HG02884 (cell line): ENCODE measurements at regions not wholly inside any gene's neighbourhood (a gene's known extent, or its start where the extent isn't known, plus 50 kb on each side); places are given as distances from the start of the nearest gene placed in this dataset.

Experiments used
- ATAC-seq: cut with Tn5 transposase; IDR thresholded peaks from one replicate; pipeline ENCODE4 v1.9.1; 2021; ENCODE audit warnings: mild to moderate bottlenecking, moderate library complexity; ENCODE audit not compliant: unreplicated experiment

- no peak for ATAC-seq
These were observed 630.6 kb upstream of the SEMA6A start for GRCh38 chr5:117204926-117205869.

- no peak for ATAC-seq
These were observed 629.8 kb upstream of the SEMA6A start for GRCh38 chr5:117204404-117204803.

- no peak for ATAC-seq
These were observed 629.0 kb upstream of the SEMA6A start for GRCh38 chr5:117203584-117203983.

- no peak for ATAC-seq
These were observed 626.4 kb upstream of the SEMA6A start for GRCh38 chr5:117201001-117201400.

- ATAC-seq = no peak
These were observed 620.5 kb upstream of the SEMA6A start for GRCh38 chr5:117195076-117195475.

GRCh38 chr5:117191251-117191650 is 616.6 kb upstream of the SEMA6A start:
- no peak for ATAC-seq

- ATAC-seq = no peak
These were observed 615.2 kb upstream of the SEMA6A start for GRCh38 chr5:117189784-117190183.

GRCh38 chr5:117188211-117188610 is 613.6 kb upstream of the SEMA6A start:
- ATAC-seq = no peak

GRCh38 chr5:117186751-117187150 is 612.1 kb upstream of the SEMA6A start:
- ATAC-seq = no peak

GRCh38 chr5:117183326-117183725 is 608.7 kb upstream of the SEMA6A start:
- ATAC-seq = no peak

- no peak for ATAC-seq
These were observed 607.5 kb upstream of the SEMA6A start for GRCh38 chr5:117182104-117182503.

- ATAC-seq = no peak
These were observed 602.7 kb upstream of the SEMA6A start for GRCh38 chr5:117177302-117177701.

- no peak for ATAC-seq
These were observed 590.4 kb upstream of the SEMA6A start for GRCh38 chr5:117165068-117165467.

- no peak for ATAC-seq
These were observed 587.2 kb upstream of the SEMA6A start for GRCh38 chr5:117161718-117162335.

- ATAC-seq = no peak
These were observed 585.8 kb upstream of the SEMA6A start for GRCh38 chr5:117160391-117160790.

- no peak for ATAC-seq
These were observed 574.7 kb upstream of the SEMA6A start for GRCh38 chr5:117149312-117149711.

- ATAC-seq = no peak
These were observed 569.5 kb upstream of the SEMA6A start for GRCh38 chr5:117144086-117144485.

GRCh38 chr5:117143406-117143805 is 568.8 kb upstream of the SEMA6A start:
- no peak for ATAC-seq

- no peak for ATAC-seq
These were observed 563.9 kb upstream of the SEMA6A start for GRCh38 chr5:117138523-117138922.

GRCh38 chr5:117135851-117136250 is 561.2 kb upstream of the SEMA6A start:
- ATAC-seq = no peak

GRCh38 chr5:117133198-117133597 is 558.6 kb upstream of the SEMA6A start:
- ATAC-seq = no peak

- ATAC-seq = no peak
These were observed 557.3 kb upstream of the SEMA6A start for GRCh38 chr5:117131876-117132275.
